H9 (cell line): ENCODE measurements at regions not wholly inside any gene's neighbourhood (a gene's known extent, or its start where the extent isn't known, plus 50 kb on each side); places are given as distances from the start of the nearest gene placed in this dataset.

ENCODE experiments used
- DNase-seq: peaks from one replicate; pipeline ENCODE4 v3.0.0-alpha.2; 2017
- H2AFZ ChIP-seq: one replicate; pipeline ENCODE4 v1.6.1; 2013; ENCODE audit warnings: mild to moderate bottlenecking, low read length, control low read depth, moderate library complexity
- H2AK5ac ChIP-seq: 2 replicates; pipeline ENCODE4 v1.6.1; 2013; ENCODE audit warnings: low read length, control low read depth, mixed read lengths; ENCODE audit not compliant: insufficient read length
- H2BK120ac ChIP-seq: one replicate; pipeline ENCODE4 v1.6.1; 2013; ENCODE audit warnings: low read depth, mild to moderate bottlenecking, low read length, control low read depth, inconsistent platforms; ENCODE audit not compliant: poor library complexity, severe bottlenecking
- H2BK12ac ChIP-seq: 2 replicates; pipeline ENCODE4 v1.6.1; 2013; ENCODE audit warnings: low read length, control low read depth, mixed read lengths, low read depth; ENCODE audit not compliant: insufficient read length
- H2BK15ac ChIP-seq: 2 replicates; pipeline ENCODE4 v1.6.1; 2013; ENCODE audit warnings: low read depth, low read length, control low read depth
- H2BK20ac ChIP-seq: one replicate; pipeline ENCODE4 v1.6.1; 2013; ENCODE audit warnings: low read depth, mild to moderate bottlenecking, low read length, control low read depth, inconsistent platforms; ENCODE audit not compliant: poor library complexity, severe bottlenecking
- H2BK5ac ChIP-seq: 2 replicates; pipeline ENCODE4 v1.6.1; 2013; ENCODE audit warnings: low read length, control low read depth, mixed read lengths; ENCODE audit not compliant: insufficient read length
- H3K14ac ChIP-seq: 2 replicates; pipeline ENCODE4 v1.6.1; 2013; ENCODE audit warnings: low read length, control low read depth; ENCODE audit not compliant: insufficient read depth
- H3K18ac ChIP-seq: 2 replicates; pipeline ENCODE4 v1.6.1; 2013; ENCODE audit warnings: low read depth, mild to moderate bottlenecking, mixed read lengths, low read length, control low read depth; ENCODE audit not compliant: insufficient read length
- H3K23ac ChIP-seq: 2 replicates; pipeline ENCODE4 v1.6.1; 2013; ENCODE audit warnings: low read length, control low read depth, mixed read lengths, low read depth; ENCODE audit not compliant: insufficient read length
- H3K23me2 ChIP-seq: 2 replicates; pipeline ENCODE4 v1.6.1; 2013; ENCODE audit warnings: low read depth, mild to moderate bottlenecking, mixed read lengths, low read length, control low read depth; ENCODE audit not compliant: insufficient read length, poor library complexity, severe bottlenecking
- H3K27ac ChIP-seq: 2 replicates; pipeline ENCODE4 v1.5.1; 2013; ENCODE audit warnings: low read length, control low read depth, mixed read lengths, low read depth; ENCODE audit not compliant: insufficient read length
- H3K27me3 ChIP-seq: 2 replicates; pipeline ENCODE4 v1.6.1; 2013; ENCODE audit warnings: low read length, control low read depth, inconsistent platforms; ENCODE audit not compliant: insufficient read depth
- H3K4ac ChIP-seq: 2 replicates; pipeline ENCODE4 v1.6.1; 2013; ENCODE audit warnings: low read depth, mild to moderate bottlenecking, control low read depth, inconsistent platforms, low read length, moderate library complexity
- H3K4me1 ChIP-seq: 2 replicates; pipeline ENCODE4 v1.6.1; 2013; ENCODE audit warnings: low read length, control low read depth, inconsistent platforms; ENCODE audit not compliant: insufficient read depth
- H3K4me2 ChIP-seq: 2 replicates; pipeline ENCODE4 v1.6.1; 2013; ENCODE audit warnings: low read length, control low read depth, mixed read lengths; ENCODE audit not compliant: insufficient read length, insufficient read depth
- H3K56ac ChIP-seq: 2 replicates; pipeline ENCODE4 v1.6.1; 2013; ENCODE audit warnings: low read depth, mild to moderate bottlenecking, mixed read lengths, low read length, control low read depth; ENCODE audit not compliant: insufficient read length
- H3K79me1 ChIP-seq: 2 replicates; pipeline ENCODE4 v1.6.1; 2013; ENCODE audit warnings: low read depth, mild to moderate bottlenecking, moderate library complexity, low read length, control low read depth, inconsistent platforms; ENCODE audit not compliant: insufficient read depth, poor library complexity, severe bottlenecking
- H3K79me2 ChIP-seq: 2 replicates; pipeline ENCODE4 v1.6.1; 2013; ENCODE audit warnings: low read length, control low read depth, inconsistent platforms; ENCODE audit not compliant: insufficient read depth
- H3K9ac ChIP-seq: 2 replicates; pipeline ENCODE4 v1.6.1; 2013; ENCODE audit warnings: low read length, control low read depth, mixed read lengths; ENCODE audit not compliant: insufficient read length; ENCODE audit errors: extremely low read depth
- H3K9me3 ChIP-seq: one replicate; pipeline ENCODE4 v1.6.1; 2013; ENCODE audit warnings: low read depth, low read length, inconsistent platforms; ENCODE audit not compliant: control insufficient read depth
- H3T11ph ChIP-seq: one replicate; pipeline ENCODE4 v1.6.1; 2013; ENCODE audit warnings: mild to moderate bottlenecking, low read length, control low read depth, inconsistent platforms
- H4K20me1 ChIP-seq: one replicate; pipeline ENCODE4 v1.6.1; 2013; ENCODE audit not compliant: control insufficient read depth, insufficient read length, insufficient read depth
- H4K5ac ChIP-seq: 2 replicates; pipeline ENCODE4 v1.6.1; 2013; ENCODE audit warnings: low read depth, mild to moderate bottlenecking, mixed read lengths, low read length, control low read depth; ENCODE audit not compliant: insufficient read length
- H4K8ac ChIP-seq: replicated peaks from 2 replicates; pipeline ENCODE4 v1.6.1; 2013; ENCODE audit warnings: low read length, control low read depth, mixed read lengths, low read depth; ENCODE audit not compliant: insufficient read length
- H4K91ac ChIP-seq: 2 replicates; pipeline ENCODE4 v1.6.1; 2013; ENCODE audit warnings: low read depth, mild to moderate bottlenecking, moderate library complexity, mixed read lengths, low read length, control low read depth; ENCODE audit not compliant: insufficient read length
- H3K27ac Mint-ChIP-seq, 3 experiments: 2 replicates in 2 of 3; 3 replicates in 1 of 3; pipeline ENCODE4 v1.8.0; 2020 to 2021; ENCODE audit warnings: mixed read lengths in 3 of 3, mild to moderate bottlenecking in 1 of 3, moderate library complexity in 1 of 3
- H3K27me3 Mint-ChIP-seq: 2 replicates; pipeline ENCODE4 v1.8.0; 2021; ENCODE audit warnings: low read depth, mild to moderate bottlenecking, moderate library complexity, mixed read lengths
- H3K36me3 Mint-ChIP-seq, 3 experiments: 2 replicates in 2 of 3; 3 replicates in 1 of 3; pipeline ENCODE4 v1.8.0; 2020 to 2021; ENCODE audit warnings: low read depth in 3 of 3, mixed read lengths in 3 of 3; ENCODE audit not compliant: insufficient read depth in 1 of 3
- H3K4me1 Mint-ChIP-seq, 2 experiments: 2 replicates each; pipeline ENCODE4 v1.8.0; 2020; ENCODE audit warnings: mixed read lengths in 2 of 2
- H3K4me3 Mint-ChIP-seq, 2 experiments: 2 replicates in 1 of 2; 3 replicates in 1 of 2; pipeline ENCODE4 v1.8.0; 2020 to 2021; ENCODE audit warnings: mild to moderate bottlenecking in 2 of 2, mixed read lengths in 2 of 2, moderate library complexity in 1 of 2
- H3K9me3 Mint-ChIP-seq, 2 experiments: 2 replicates in 1 of 2; 3 replicates in 1 of 2; pipeline ENCODE4 v1.8.0; 2020; ENCODE audit warnings: mild to moderate bottlenecking in 2 of 2, mixed read lengths in 2 of 2, moderate library complexity in 1 of 2
- WGBS: extraction: QIAGEN DNeasy Blood & Tissue Kit; methylation state at CpG from one replicate; pipeline ENCODE4 v1.1.7; 2013; ENCODE audit warnings: missing lambda C conversion rate, low lambda C conversion rate, mixed read lengths; ENCODE audit not compliant: insufficient read length; ENCODE audit errors: extremely low coverage; 5-methylcytosine and 5-hydroxymethylcytosine counted together
- TF ChIP-seq, protein P1 (sequence below): fragments of 200-600 bp; sonication (generic); conservative IDR thresholded peaks from 3 replicates; pipeline ENCODE4 v1.8.0; 2021; ENCODE audit warnings: antibody characterized with exemption, mild to moderate bottlenecking

GRCh38 chr1:203995228-203995627 lies 77.7 kb upstream of the SOX13 start:
- Histone ChIP-seq H3K79me1 (no peaks in the 10 kb centered on the region), H3K4me2 (no peak overlapping the region), H3K18ac (no peak overlapping the region), H3T11ph (no peak overlapping the region), H3K9ac (no peak overlapping the region), H3K4ac (no peak overlapping the region), H2BK20ac (no peak overlapping the region), H4K5ac (no peak overlapping the region), H2BK5ac (no peak overlapping the region), H3K56ac (no peak overlapping the region), H2BK15ac (no peak overlapping the region), H3K14ac (no peak overlapping the region), H3K9me3 (no peaks in the 10 kb centered on the region), H3K79me2 (no peaks in the 10 kb centered on the region), H3K23ac (no peak overlapping the region), H3K27me3 (peaks cover 2% of the 10 kb centered on the region; the same call in 1 of the 2 replicates), H3K4me1 (peaks cover 10% of the 10 kb centered on the region; the same call in 1 of the 2 replicates), H3K23me2 (no peaks in the 10 kb centered on the region), H4K20me1 (no peaks in the 10 kb centered on the region), H2BK12ac (no peak overlapping the region), H3K27ac (no peak overlapping the region), H2BK120ac (no peak overlapping the region), H4K8ac (no peak overlapping the region), H2AFZ (no peak overlapping the region), H2AK5ac (no peak overlapping the region), H4K91ac (no peak overlapping the region)
- H3K9me3 Mint-ChIP-seq: peaks cover 2 to 3% of the 10 kb centered on the region in 2 experiments
- peak overlapping the region in 1 of 3 experiments; percentile 61; a peak in 2 of 7 replicates for H3K27ac Mint-ChIP-seq
- WGBS: no CpG with 5 or more reads among the region's 4 CpGs
- TF ChIP-seq, protein P1, sequence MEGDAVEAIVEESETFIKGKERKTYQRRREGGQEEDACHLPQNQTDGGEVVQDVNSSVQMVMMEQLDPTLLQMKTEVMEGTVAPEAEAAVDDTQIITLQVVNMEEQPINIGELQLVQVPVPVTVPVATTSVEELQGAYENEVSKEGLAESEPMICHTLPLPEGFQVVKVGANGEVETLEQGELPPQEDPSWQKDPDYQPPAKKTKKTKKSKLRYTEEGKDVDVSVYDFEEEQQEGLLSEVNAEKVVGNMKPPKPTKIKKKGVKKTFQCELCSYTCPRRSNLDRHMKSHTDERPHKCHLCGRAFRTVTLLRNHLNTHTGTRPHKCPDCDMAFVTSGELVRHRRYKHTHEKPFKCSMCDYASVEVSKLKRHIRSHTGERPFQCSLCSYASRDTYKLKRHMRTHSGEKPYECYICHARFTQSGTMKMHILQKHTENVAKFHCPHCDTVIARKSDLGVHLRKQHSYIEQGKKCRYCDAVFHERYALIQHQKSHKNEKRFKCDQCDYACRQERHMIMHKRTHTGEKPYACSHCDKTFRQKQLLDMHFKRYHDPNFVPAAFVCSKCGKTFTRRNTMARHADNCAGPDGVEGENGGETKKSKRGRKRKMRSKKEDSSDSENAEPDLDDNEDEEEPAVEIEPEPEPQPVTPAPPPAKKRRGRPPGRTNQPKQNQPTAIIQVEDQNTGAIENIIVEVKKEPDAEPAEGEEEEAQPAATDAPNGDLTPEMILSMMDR: no peak
- H3K36me3 Mint-ChIP-seq: peaks cover 0 to 4% (median 2%) of the 10 kb centered on the region in 3 experiments; a peak in 5 of 7 replicates
- peaks cover 44 to 52% of the 10 kb centered on the region in 2 experiments for H3K4me1 Mint-ChIP-seq
- no peak for DNase-seq
- H3K27me3 Mint-ChIP-seq: peaks cover 31% of the 10 kb centered on the region
- H3K4me3 Mint-ChIP-seq: no peak overlapping the region
